ENCODE measurements at regions not wholly inside any gene's neighbourhood (a gene's known extent, or its start where the extent isn't known, plus 50 kb on each side); places are given as distances from the start of the nearest gene placed in this dataset.
"Not testable (repeated sequence)": the region's sequence is repeated elsewhere in the genome, so short reads cannot be mapped to it uniquely, and the experiment has no call there.

DNA sequence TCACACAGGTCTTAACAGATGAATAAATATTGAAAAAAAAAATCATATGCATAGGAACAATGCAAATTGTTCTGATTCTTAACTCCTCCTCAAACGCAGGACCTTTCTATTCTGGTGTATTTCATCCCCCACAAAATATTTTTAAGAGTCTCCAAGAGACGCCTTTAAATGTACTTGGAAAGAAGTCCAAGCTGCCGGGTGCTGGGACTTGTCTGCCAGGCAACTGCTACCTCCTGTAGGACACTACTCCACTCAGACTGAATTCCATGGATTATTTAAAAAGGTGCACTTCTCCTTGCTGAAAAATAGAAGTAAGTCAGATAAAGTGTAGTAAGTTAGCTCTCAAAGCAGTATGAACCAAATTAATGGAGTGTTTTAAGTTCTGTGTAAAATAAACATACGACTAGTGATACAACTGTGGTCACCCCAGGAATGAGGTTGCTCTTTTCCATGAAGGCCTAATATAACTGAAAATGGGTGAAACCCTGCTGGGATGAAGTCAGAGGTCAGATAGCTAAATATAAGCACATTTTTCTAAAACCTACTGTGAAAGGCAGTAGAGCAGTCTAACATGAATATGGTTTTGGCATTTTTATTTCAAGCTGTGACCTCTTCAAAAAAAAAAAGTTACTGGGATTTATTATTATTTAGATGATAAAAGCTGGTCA, 189.2 kb upstream of the PBX1 start:
- intact Hi-C loops (cut with micrococcal nuclease) = no loop called here

DNA sequence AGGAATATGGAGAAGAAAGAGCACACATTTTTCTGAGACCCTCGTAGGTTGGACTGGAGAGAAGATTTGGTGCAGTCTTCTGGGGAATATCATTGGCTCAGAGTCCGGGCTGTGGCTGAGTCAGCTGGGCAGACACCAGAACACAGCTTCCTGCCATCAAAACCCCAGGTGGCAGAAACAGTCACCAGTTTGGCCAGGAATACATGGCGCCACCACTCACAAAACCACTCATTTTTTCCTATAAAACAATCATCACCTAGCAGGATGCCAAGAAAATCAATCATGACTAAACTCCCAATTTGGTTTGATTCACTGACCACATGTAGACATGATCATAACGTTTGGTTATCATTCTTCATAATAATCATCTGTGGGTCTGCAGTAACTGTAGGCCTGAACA, 178.1 kb upstream of the PBX1 start:
- intact Hi-C loops (cut with micrococcal nuclease) = no loop called here

- intact Hi-C loops (cut with micrococcal nuclease) = no loop called here
Measured at GRCh38 chr1:164382384-164382783, 176.6 kb upstream of the PBX1 start.

DNA sequence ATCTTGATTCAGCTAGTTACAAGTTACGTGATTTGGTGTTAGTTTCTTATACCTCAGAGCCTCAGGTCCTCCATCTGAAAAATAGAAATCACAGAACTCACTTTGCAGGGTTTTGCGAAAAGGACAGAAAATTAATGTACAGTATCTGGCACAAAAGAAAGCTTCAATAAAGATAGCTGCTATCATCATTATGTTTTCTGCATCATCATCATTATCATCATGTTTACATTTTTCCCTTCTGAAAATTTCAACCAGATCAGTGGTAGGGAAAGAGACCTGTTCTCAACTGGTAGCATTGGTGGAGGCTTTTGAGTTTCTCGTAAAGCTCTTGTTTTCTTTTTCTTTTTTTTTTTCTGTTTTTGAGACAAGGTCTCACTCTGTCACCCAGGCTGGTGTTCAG, 174.7 kb upstream of the PBX1 start:
- intact Hi-C loops (cut with micrococcal nuclease) = no loop called here

GRCh38 chr1:164417016-164417704, 141.8 kb upstream of the PBX1 start:
- intact Hi-C loops (cut with micrococcal nuclease) = no loop called here

DNA sequence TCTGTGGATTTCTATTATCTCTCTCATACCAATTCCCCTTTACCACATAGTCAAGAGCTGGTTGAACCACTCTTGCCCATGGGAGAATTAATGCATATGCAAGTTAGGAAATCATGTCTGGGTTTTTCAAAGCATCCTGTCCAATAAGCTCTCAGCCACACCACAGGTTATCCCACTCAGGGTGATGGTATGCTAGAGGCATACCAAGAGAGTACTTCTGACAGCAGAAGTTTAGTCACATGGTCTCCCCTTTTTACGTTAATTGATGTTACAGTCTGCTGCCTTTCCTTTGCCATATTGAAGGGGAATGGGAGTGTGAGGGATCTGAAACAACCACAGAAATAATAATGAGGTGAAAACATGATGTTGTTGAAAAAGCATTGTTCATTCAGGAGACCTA, 135.8 kb upstream of the PBX1 start:
- intact Hi-C loops (cut with micrococcal nuclease) = no loop called here

- intact Hi-C loops (cut with micrococcal nuclease) = no loop called here
Measured at GRCh38 chr1:164433141-164433817, 125.7 kb upstream of the PBX1 start.

- intact Hi-C loops (cut with micrococcal nuclease) = no loop called here
Measured at GRCh38 chr1:164433818-164434170, 125.2 kb upstream of the PBX1 start.

DNA sequence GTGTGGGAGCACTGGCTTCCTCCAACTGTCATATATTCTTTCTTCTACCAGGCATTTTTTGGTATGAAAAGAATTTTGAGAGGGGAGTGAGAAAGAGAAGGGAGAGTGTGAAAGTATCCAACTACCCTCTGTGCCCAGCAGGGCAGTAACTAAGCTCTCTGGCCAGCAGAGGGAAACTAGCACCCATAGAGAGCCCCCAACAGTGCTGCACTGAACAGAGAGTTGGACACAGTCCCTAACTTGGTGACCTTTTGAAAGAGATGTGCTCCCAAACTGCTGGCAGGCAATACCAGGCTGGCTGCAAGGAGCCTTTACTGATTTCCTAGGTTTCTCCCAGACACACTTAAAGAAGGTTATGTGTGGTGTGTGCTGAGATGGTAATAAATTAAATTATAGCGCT, 118.8 kb upstream of the PBX1 start:
- intact Hi-C loops (cut with micrococcal nuclease) = no loop called here

GRCh38 chr1:164443166-164443565, 115.8 kb upstream of the PBX1 start:
- intact Hi-C loops (cut with micrococcal nuclease) = no loop called here

GRCh38 chr1:164443836-164444235, 115.1 kb upstream of the PBX1 start:
- intact Hi-C loops (cut with micrococcal nuclease) = no loop called here

DNA sequence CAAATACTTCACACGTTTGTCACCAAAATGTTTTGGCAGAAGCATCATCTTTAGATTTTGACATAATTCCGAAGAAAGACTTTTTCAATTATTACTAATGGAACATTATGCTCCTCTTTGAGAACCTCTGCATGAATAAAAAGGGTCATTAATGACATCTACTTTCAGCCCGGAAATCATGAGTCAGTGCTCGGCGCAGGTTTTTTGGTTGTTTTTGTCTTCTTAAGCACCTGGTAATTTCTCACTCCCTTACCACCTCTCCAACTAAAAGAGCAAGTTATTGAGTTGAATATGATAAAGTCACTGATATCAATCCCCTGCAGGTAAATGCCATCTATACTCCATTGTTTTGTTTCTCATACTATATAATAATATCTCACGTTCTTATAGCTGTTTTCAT, 113.0 kb upstream of the PBX1 start:
- intact Hi-C loops (cut with micrococcal nuclease) = no loop called here

DNA sequence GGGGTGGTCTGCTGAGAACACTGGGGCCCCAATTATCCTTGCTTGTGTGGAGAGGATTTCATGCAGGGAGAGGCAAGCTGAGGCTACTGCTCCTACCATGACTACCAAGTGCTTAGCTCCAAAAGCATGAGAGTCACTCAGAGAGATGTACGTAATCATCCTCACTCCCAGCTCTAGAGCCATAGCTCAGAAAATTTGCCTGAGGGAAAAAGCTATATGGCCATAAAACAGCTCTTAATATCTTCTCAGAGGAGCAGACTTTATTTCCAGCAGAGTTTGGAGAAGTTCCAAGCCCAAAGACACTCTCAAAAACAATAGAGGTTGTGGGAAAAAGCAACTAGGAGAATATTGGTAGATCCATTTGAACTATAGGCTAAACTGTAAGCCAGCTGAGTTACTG, 106.4 kb upstream of the PBX1 start:
- intact Hi-C loops (cut with micrococcal nuclease) = no loop called here

DNA sequence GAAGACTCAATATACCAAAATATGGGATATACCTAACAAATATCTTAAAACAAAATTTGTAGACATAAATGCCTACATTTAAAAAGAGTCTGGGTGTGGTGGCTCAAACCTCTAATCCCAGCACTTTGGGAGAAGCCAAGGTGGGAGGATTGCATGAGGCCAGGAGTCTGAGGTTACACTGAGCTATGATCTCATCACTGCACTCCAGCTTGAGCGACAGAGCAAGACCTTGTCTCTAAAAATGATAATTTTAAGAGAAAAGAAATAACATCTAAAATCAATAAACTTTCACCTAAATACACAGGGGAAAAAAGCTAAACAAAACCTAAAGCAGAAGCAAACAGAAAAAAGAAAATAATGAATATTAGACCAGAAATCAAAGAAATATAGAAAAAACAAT, 102.7 kb upstream of the PBX1 start:
- intact Hi-C loops (cut with micrococcal nuclease) = no loop called here

DNA sequence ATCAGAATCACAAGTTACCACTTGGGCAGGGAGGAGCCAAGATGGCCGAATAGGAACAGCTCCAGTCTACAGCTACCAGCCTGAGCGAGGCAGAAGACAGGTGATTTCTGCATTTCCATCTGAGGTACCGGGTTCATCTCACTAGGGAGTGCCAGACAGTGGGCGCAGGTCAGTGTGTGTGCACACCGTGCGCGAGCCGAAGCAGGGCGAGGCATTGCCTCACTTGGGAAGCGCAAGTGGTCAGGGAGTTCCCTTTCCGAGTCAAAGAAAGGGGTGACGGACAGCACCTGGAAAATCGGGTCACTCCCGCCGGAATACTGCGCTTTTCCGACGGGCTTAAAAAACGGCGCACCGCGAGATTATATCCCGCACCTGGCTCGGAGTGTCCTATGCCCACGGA, 99.8 kb upstream of the PBX1 start:
- intact Hi-C loops (cut with micrococcal nuclease) = not testable (repeated sequence)

- intact Hi-C loops (cut with micrococcal nuclease) = no loop called here
Measured at GRCh38 chr1:164466001-164466421, 93.0 kb upstream of the PBX1 start.

DNA sequence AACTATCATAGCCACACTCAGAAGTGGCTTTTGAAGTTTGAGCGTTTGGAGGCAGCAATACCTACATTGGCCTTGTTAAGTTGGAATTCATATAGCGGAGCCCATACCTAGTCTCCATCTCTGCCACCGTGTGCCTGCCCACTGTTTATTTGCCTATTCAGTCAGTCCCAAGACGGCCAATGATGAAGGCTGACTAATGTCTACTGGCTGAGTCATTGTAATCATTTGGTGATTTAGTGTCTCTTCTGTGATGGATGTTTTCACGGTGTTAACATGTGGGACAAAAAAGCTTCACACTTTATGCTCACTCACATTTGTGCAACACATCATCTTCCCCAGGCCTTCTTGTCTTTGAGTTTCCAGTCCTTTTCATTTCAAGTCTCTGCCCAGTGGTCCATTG, 92.6 kb upstream of the PBX1 start:
- intact Hi-C loops (cut with micrococcal nuclease) = no loop called here

- intact Hi-C loops (cut with micrococcal nuclease) = no loop called here
Measured at GRCh38 chr1:164470996-164471395, 88.0 kb upstream of the PBX1 start.

- intact Hi-C loops (cut with micrococcal nuclease) = no loop called here
Measured at GRCh38 chr1:164472841-164473240, 86.1 kb upstream of the PBX1 start.

DNA sequence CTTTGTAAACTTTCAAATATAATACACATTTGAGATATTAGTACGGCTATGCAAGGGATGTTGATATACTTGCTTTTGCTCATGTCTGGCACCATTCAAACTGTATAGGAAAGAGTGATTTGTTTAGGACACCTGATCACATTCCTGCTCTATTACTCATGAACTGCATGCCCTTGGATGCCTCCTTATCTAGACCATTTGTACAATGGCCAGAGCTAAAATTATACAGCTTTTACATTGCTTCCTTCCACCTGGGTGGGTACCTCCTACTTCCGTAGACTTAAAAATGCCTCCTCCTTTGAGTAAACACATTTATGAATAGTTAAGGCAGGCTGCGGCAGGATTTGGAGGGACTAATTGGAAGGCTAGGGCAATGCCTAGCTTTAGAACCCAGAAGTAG, 85.4 kb upstream of the PBX1 start:
- intact Hi-C loops (cut with micrococcal nuclease) = no loop called here

DNA sequence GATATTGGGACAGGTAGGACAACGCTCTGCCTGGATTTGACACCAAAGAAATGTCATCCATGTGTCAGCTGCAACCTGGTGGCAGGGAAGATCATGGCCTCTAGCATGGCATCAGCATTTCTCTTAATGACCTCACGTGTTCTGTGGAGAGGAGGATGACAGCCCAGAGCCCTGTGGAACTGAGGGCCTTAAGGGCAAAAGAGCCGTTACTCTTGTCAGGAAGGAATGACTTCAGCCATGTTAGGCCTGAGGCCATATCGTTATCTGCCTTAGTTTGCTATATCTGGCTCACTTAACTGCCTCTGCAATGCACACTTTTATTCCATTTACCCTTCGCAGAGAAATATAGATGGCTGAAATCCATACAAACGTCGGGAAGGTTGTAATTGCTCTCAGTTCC, 83.2 kb upstream of the PBX1 start:
- intact Hi-C loops (cut with micrococcal nuclease) = no loop called here

- intact Hi-C loops (cut with micrococcal nuclease) = no loop called here
Measured at GRCh38 chr1:164477343-164477742, 81.6 kb upstream of the PBX1 start.

GRCh38 chr1:164479242-164479641, 79.7 kb upstream of the PBX1 start:
- intact Hi-C loops (cut with micrococcal nuclease) = no loop called here
